ENCODE measurements at regions not wholly inside any gene's neighbourhood (a gene's known extent, or its start where the extent isn't known, plus 50 kb on each side); places are given as distances from the start of the nearest gene placed in this dataset.

DNA sequence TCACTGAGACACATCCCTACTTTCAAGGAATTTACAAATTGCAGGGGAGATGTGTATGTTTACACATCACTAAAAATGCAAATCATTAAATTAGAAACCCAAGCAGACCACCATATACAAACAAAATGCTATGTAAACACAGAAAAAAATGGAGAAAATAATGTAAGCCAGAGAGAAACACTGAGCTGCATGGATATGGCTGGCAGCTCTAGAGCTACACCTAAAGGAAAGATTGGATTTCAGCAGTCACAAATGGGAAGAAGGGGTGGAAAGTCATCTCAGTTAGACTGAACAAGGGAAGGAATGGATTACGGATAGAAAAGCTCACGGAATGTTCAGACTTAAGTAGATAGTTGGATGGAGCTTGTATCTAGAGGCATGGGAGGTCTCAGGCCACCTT, 186.3 kb downstream of the MOSPD2 start:
- TF ChIP-seq, protein P1, sequence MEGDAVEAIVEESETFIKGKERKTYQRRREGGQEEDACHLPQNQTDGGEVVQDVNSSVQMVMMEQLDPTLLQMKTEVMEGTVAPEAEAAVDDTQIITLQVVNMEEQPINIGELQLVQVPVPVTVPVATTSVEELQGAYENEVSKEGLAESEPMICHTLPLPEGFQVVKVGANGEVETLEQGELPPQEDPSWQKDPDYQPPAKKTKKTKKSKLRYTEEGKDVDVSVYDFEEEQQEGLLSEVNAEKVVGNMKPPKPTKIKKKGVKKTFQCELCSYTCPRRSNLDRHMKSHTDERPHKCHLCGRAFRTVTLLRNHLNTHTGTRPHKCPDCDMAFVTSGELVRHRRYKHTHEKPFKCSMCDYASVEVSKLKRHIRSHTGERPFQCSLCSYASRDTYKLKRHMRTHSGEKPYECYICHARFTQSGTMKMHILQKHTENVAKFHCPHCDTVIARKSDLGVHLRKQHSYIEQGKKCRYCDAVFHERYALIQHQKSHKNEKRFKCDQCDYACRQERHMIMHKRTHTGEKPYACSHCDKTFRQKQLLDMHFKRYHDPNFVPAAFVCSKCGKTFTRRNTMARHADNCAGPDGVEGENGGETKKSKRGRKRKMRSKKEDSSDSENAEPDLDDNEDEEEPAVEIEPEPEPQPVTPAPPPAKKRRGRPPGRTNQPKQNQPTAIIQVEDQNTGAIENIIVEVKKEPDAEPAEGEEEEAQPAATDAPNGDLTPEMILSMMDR (IDR thresholded peaks at IDR 0.05): no peak
- no peak for TF ChIP-seq POLR2AphosphoS5 (IDR thresholded peaks at IDR 0.05)

Measured in gastroesophageal sphincter (tissue), 3 donors.